ENCODE measurements at regions not wholly inside any gene's neighbourhood (a gene's known extent, or its start where the extent isn't known, plus 50 kb on each side); places are given as distances from the start of the nearest gene placed in this dataset.
"Not testable (repeated sequence)": the region's sequence is repeated elsewhere in the genome, so short reads cannot be mapped to it uniquely, and the experiment has no call there.

DNA sequence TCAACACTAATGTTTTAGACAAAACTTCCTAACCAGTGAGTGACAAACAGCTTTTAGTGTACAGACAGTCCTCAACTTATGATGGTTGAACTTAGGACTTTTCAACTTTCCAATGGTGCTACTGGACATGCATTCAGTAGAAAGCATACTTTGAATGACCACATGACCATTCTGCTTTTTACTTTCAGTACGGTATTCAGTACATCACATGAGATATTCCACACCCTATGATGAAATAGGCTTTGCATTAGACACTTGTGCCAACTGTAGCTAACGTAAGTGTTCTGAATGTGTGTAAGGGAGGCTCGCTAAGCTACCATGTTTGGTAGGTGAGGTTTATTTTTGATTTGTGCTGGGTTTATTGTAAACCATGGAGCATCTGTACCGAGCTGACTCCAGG is 113.7 kb downstream of the WNT7A start:
- no peak for DNase-seq

DNA sequence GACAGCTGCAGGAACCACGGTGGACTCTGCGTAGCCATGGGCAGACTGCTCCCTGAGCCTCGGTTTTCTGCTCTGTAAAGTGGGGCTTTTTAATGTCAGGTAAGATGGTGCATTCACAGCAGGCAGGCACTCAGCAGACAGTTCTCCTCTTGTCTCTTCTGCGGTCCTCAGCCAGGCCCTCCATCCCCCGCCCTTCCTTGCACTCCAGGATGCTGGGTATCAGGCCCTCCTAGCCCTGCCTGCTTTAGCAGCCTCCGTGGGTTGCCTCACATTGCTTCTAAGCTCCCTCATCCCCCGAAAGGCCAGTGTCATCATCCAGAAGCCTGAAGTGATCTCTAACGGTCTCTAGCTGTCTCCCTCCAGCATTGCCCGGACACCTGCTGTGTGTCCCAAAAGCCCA is 115.7 kb downstream of the WNT7A start:
- no peak for DNase-seq

DNA sequence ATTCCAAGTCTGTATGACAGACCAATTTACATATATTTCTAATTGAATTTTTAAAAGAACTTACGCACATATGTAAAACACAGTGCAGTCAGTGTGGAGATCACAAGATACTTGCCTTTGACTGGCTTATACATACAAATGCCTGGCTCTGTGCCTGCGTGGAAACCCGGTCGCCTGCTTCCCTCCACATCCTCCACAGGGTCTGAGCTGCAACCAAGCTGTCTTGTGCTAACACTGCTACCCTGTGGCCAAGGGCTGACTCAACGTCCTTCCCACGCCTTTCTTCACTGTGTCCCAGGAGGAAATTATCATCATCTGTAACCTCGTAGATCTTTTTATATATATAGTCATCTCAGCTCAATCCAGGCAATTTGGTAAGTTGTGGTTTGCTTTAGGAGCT is 117.0 kb downstream of the WNT7A start:
- DNase-seq: no peak

DNA sequence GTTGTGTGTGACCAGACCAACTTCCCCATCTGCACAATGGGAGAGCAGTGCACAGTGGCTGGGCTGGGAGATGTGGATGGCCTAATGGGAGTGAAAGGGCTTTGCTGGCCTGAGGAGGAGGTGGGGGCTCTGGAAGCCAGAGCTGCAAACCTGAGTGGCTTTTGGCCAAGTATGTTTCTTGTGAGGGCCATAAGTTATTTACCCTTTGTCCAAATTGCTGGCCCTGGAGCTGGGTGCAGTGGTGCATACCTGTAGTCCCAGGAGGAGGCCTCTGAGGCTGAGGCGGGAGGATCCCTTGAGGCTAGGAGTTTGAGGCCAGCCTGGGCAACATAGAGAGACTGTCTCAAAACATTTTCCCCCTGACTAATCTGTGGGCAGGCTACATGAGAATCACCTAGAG is 129.1 kb downstream of the WNT7A start:
- DNase-seq: no peak

DNA sequence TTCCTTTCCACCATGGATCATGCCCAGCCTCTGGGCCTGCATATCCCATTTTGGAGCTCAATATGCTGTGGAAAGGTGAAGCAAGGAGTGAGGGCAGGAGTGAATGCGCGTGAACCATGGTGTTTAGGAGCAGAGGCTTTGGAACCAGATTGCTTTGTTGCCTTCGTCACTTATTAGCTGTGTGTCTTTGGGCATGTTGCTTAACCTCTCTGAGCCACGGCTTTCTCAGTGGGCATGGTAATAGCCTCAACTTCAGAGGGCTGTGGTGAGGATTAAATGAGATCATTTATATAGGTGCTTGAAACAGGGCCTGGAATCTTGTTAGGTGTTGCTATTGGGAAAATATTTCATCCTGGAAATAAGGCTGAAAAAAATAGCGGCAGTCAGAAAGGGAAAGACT is 129.7 kb downstream of the WNT7A start:
- no peak for DNase-seq

DNA sequence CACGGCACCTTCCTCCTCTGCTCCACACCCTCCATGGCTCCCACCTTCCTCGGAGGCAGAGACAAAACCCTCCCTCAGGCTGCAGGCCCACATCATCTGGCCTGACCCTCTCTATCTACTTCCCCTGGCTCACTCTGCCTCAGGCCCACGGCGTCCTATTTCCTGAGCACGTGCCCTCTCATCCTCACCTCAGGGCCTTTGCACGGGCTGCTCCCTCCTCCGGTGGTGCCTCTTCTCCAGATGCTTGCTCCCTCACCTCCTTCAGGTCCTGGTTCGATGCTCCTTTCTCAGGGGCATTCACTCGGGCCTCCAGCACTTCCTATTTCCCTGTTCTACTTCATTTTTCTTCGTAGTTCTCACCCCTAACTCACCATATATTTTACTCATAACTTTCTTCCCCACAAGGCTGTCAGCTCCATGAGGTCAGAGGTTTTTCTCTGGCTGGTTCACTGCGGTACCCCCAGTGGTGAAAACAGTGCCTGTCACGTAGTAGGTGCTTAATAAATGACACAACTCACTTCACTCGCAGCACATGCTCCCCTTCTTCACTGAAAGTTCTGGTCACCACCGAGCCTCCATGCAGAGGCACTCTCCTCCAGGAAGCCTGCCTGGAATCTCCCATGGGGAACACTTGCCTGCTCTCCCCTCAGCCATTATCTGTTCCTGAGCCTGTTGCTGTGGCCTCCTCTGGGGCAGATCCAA is 130.7 kb downstream of the WNT7A start:
- DNase-seq: no peak

DNA sequence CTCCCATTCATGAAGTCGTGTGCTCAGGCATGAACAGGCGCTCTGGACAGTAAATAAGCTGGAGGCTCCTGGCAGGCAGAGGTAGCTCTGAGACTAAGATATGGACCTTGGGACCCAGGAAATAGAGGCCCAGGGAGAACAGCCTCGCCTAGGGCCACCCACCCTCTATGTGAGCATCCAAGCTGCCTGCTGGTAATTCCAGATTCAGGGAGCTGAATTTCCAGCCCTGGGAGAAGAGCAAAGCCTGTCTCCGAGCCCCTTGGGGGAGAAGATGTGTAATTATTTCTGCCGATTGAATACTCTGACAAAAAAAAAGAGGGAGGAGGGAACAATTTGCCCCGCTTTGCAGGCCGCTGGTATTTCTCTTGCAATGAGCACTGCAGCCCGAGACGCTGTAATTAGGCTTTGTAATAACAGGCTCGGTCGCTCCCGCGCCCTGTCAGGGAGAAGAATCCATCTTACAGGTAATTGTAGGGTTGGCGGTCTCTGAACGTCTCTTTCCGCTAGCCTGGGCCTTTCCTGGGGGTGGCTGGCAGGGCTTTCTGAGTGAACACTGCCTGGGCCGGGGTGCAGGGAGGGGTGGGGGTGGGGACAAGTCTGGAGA is 131.5 kb downstream of the WNT7A start:
- DNase-seq: no peak

DNA sequence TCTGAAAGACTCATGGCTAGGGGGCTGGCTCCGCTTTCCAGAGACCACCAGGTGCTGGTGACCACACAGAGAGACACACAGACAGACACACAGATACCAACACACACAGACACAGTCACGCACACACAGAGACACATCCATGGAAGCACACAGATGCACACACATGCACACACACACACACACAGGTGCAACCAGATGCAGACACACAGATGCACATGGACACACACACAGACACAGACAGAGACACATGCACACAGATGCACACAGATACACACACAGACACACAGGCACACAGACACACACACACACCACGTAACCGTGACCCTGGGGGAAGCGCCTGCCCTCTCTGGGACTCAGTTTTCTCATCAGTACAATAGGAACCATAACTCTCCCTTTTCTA is 132.2 kb downstream of the WNT7A start:
- no peak for DNase-seq

DNA sequence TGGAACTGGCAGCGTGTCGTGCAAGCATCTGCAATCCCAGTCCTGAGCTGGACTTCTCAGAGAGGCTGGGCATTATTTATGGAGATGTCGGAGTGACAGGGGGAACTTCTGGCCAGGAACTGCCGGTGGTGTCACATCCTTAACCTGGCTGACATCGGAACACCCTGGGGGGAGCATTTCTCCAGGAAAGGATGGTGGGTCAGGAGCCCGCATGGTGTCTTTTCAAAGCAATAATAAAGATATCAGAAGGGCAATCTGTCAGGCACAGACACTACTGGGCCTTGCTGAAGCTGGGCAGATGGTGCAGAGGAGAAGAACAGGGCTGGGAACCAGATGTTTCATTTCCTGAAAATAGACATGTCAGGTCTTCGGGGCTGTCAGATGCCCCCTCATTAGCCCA is 133.5 kb downstream of the WNT7A start:
- DNase-seq: no peak

DNA sequence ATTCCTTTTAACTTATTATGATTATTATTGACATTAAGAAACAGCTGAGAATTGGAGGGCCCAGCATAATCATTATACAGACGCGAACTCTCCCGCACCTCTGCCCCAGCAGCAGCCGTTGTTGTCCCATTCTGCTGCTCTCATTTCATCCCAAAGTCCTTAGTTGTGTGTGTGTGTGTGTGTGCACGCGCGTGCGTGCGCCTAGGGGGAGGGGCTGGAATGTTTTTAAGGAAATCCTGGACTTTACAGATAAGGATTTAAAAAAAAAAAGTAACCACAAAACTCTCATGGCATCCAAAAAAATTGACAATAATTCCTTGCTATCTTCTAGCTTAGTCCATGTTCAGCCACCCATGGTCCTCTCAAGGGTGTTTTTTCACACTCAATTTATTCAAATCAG is 134.2 kb downstream of the WNT7A start:
- no peak for DNase-seq

DNA sequence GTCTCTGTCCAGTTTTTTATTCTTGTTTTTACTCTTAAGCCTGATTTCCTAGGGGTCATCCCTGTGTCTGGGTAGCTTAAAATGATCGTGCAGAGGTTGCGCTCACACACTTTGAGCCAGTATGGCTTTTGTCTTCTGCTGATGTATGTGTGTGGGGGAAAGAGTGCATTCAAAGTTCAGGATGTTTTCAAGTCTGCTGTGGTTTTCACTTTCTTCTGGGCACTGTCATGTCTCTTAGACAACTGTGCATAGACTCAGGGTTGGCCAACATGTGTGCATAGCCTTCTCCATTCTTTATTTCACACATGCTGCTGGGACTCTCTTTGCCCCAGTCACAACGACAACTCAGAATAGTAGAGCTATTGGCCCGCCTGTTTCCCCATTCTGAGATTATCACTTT is 139.1 kb downstream of the WNT7A start:
- DNase-seq: no peak

DNA sequence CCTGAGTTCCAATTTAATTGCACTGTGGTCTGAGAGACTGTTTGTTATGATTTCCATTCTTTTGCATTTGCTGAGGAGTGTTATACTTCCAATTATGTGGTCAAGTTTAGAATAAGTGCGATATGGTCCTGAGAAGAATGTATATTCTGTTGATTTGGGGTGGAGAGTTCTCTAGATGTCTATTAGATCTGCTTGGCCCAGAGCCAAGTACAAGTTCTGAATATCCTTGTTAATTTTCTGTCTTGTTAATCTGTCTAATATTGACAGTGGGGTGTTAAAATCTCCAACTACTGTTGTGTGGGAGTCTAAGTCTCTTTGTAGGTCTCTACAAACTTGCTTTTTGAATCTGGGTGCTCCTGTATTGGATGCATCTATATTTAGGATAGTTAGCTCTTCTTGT is 146.1 kb downstream of the WNT7A start:
- not testable (repeated sequence) for DNase-seq

DNA sequence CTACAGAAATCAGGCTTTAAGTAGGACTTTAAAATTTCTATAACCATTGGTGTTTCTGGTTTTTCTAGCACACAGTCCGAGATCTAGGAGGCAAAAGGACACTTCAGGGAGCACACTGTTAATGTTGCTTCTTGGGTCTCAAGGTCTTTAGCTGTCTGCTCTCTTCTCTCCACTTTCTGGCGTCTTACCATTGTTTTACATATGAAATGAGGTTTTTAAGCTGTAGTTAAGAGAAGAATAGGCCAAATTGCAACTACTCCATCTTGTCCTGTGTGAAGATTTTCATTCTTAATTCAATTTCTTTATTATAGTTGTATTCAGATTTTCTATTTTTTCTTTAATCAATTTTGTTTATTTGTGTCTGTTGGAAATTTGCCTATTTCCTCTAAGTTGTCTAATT is 151.4 kb downstream of the WNT7A start:
- DNase-seq: no peak

DNA sequence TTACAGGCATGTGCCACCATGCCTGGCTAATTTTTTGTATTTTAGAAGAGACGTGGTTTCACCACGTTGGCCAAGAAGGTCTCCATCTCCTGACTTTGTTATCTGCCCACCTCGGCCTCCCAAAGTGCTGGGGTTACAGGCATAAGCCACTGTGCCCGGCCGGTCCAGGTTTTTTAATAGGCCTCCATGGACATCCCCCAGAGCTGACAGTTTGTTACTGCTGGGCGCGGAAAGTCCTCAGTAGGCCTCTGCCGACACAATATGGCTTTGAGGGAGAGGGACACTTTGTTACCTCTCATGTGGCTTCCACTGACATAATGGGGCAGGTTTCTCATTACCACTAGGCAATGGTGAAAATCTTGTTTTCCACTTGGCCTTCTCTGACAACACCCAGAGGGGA is 152.0 kb downstream of the WNT7A start:
- no peak for DNase-seq

DNA sequence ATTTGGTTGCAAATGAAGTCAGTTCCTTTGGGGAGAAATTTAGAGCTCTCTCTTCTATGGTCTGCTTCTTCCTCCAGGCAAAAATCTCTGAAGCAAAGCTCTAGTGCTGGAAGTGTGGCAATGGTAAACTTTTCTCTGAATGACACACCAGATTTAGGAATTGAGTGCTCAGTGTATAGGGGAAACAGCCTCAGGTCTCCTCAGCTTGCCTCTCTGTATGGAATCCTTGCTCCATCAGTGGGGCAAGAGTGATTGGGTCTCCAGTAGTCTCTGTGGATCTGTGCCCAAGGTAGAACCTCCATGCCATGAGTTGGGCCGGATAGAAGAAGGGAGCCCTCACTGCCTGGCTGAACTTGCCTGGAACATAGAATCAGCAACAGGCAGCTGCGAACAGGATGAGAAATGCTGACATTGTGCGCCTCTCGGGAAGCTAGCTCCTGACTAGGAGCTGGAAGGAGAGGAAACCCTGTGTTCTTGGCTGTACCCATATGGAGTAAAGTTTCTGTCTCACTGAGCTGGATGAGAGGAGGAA is 156.1 kb downstream of the WNT7A start:
- no peak for DNase-seq

DNA sequence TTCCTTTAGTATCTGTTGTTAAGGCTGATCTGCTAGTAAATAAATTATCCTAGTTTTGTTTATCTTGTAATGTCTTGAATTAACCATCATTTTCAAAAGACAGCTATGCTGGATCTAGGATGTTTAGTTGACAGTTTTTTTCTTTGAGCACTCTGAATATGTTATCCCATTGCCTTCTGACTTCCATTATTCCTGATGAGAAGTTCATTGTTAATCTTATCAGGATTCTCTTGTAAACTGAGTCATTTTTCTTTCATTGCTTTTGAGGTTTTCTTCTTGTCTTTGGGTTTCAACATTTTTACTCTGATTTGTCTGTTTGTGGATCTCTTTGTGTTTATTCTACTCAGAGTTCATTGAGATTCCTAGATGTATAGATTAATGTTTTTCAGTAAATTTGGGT is 157.7 kb downstream of the WNT7A start:
- DNase-seq: no peak

DNA sequence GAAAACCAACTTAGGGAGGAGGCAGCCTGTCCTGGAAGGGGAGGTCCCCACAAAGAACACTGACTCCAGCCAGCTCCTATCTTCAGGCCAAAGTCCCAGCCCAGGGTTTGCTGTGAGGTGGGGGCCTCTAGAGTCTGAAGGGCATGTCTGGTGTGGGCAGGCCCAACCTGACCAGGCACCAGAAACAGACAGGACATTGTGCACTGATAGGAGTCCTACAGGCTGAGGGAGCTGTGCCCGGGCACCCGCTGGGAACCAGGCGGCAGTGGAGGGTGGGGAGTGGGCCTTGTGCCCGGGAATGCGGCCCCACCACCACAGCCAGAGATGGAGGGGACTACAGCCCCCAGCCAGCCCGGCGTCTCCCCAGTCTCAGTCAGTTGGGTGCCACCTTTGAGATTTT is 161.4 kb downstream of the WNT7A start:
- no peak for DNase-seq

DNA sequence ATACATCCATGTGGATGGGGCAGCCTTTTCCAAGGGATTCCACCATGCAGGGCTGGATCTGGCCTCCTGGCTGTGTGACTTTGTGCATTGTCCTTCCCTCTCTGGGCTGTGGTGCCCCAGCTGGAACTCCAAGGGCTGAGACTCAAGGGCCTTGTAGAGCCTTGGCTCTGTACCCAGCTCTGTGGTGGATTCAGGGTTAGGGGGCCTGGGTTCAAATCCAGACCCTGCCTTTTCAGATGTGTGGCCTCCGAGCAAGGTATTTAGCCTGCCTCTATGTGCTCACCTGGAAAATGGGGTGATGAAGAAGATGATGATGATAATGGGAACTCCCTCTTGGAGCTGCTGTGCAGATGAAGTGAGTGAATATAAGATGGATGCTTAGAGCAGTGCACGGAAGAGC is 161.9 kb downstream of the WNT7A start:
- DNase-seq: no peak

DNA sequence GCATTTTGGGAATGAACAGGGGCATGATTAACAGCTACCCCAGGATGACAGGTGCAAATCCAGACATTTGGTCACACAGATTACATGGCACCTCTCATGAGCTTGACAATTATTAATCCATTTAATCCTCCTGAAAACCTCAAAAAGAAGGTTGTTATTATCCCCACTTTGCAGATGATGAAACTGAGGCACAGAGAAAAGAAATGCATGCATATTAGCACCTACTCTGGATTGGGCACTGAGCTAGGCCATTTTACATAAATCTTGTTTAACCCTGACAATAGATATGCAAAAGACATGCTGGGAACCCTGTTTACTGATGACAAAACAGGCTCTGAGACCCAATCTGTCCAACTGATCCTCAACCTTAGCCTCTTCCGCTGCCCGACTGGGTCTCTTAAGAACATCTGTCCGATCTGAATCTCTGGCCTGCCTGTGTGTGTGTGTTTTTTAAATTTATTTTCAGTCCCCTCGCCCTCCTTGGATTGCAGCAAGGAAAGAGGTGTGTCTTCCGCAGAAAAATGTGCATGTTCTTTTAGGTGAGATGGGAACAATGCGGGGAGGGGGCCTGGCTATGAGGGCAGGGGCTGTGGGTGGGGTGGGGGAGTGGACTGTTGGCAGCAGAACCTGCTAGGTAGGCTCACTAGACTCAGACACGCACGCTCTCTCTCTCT is 162.5 kb downstream of the WNT7A start:
- no peak for DNase-seq

DNA sequence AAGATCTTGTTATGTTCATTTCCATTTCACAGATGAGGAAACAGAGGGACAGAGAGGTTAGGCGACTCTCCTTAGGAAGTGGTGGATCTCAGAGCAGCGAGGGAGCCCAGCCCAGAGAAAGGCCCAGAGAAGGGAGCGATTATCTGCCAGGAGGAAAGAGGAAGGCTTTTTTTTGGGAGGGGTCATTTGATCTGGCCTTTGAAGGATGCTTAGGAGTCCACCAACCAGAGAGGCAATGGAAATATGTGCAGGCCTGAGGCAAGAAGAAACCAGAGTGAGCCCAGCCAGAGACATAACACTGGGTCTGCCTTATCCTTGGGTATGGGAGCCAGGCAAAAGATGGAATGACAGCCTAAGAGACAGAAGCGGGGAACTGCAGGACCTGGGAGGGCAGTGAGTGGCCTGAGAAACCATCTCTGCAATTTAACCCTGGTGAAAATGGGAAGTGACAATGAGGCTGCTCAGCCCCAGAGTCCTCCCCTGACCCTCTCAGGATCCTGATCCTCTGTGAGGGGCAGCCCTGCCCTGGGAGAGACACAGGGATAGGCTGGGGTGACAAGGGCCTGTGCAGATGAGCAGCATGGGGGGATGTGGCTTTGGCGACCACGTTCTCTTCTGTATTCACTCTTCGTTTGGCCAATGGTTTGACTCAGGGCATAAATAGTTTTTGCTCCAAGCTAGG is 163.2 kb downstream of the WNT7A start:
- DNase-seq: no peak

DNA sequence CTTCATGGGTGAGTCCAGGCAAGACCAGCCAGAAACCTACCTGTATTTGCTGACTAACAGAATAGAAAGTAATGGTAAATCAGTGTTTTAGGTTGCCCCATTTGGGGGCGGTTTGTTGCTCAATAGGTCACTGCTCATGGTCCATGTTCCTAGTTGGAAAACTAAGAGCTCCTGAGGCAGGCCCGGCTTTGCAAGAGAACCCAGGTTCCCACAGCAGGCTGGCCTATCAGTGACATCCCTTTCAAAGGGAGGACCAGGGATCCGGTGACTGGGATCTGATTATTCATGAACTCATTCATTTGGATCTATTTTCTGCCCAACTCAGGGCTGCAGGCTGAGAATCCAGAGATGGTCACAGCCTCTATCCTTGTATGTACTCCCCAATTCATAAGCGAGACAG is 163.9 kb downstream of the WNT7A start:
- DNase-seq: no peak

DNA sequence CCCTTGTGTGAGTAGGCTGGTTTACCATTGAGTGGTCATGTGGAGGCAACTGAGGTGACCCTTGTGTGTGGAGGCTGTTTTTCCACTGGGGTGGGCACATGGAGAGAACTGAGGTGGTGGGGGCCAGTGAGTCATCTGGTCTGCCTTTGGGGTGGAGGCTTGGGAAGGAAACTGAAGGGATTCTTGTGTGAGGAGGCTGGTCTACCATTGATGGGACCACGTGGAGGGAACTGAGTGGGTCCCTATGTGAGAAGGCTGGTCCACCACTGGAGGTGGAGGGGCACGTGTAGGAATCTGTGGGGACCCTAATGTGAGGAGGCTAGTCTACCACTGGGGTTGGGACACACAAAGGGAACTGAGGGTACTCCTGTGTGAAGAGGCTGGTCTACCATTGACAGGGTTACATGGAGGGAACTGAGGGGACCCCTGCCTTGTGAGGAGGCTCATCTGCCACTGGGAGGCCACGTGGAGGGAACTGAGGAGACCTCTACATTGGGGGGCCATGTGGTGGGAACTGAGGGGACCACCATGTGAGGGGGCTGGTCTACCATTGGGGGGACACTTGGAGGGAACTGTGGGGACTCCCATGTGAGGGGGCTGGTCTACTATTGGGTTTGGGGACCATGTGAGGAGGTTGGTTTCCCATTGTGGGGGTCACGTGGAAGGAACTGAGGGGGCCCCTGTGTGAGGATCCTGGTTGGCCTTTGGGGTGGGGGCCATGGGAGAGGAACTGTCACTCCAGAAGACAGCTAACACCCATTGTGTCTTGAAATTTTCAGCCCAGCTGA is 164.5 kb downstream of the WNT7A start:
- DNase-seq: no peak

Measured in C1 segment of cervical spinal cord (tissue), 14 donors.